Transverse colon (tissue), 4 donors: ENCODE measurements at regions not wholly inside any gene's neighbourhood (a gene's known extent, or its start where the extent isn't known, plus 50 kb on each side); places are given as distances from the start of the nearest gene placed in this dataset.

Experiments used
- EP300 ChIP-seq: sonication (generic); formaldehyde crosslinking; IDR thresholded peaks from one replicate; pipeline ENCODE4 v1.6.1; 2017; ENCODE audit warnings: antibody characterized with exemption, low read depth
- POLR2A ChIP-seq: fragments of 450-650 bp; IDR thresholded peaks from one replicate; pipeline ENCODE4 v1.6.1; 2016; ENCODE audit warnings: antibody characterized with exemption, mild to moderate bottlenecking, moderate library complexity
- POLR2AphosphoS5 ChIP-seq, 3 donors: sonication (generic); formaldehyde crosslinking; IDR thresholded peaks; one replicate each; pipeline ENCODE4 v1.6.1; 2016; ENCODE audit warnings: antibody characterized with exemption in 3 of 3
- TF ChIP-seq, protein P1 (sequence below), 5 experiments: fragments of 200-600 bp in 3 of 5; fragments of 450-650 bp in 2 of 5; sonication (generic) in 3 of 5; IDR thresholded peaks; 1 replicate in 2 of 5; 2 replicates in 3 of 5; pipeline ENCODE4 v1.5.1; 2016 to 2017; ENCODE audit warnings: antibody characterized with exemption in 5 of 5, inconsistent platforms in 3 of 5, mild to moderate bottlenecking in 2 of 5, moderate library complexity in 1 of 5

DNA sequence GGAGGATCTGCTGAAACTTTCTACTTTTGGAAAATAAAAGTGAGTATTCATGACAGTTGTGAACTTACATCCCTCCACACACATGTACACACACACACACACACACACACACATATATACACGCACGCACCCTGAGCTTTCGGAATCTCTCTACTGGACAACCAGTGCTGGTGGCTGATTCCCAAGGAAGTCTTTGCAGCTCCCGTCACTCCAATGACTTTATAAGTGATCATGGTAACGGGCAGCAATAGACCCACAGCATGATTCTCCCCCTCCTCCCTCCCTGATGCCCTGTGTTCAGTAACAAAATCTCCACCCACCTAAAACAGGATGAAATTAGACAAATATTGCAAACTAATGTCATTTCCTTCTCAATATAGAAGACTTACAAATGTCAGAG lies 364.9 kb downstream of the IRS1 start:
- TF ChIP-seq POLR2A (no peak), POLR2AphosphoS5 (IDR thresholded peaks at IDR 0.05) (no peak), EP300 (no peak)
- TF ChIP-seq, protein P1, sequence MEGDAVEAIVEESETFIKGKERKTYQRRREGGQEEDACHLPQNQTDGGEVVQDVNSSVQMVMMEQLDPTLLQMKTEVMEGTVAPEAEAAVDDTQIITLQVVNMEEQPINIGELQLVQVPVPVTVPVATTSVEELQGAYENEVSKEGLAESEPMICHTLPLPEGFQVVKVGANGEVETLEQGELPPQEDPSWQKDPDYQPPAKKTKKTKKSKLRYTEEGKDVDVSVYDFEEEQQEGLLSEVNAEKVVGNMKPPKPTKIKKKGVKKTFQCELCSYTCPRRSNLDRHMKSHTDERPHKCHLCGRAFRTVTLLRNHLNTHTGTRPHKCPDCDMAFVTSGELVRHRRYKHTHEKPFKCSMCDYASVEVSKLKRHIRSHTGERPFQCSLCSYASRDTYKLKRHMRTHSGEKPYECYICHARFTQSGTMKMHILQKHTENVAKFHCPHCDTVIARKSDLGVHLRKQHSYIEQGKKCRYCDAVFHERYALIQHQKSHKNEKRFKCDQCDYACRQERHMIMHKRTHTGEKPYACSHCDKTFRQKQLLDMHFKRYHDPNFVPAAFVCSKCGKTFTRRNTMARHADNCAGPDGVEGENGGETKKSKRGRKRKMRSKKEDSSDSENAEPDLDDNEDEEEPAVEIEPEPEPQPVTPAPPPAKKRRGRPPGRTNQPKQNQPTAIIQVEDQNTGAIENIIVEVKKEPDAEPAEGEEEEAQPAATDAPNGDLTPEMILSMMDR (IDR thresholded peaks at IDR 0.05), result no peak
